ENCODE measurements at regions not wholly inside any gene's neighbourhood (a gene's known extent, or its start where the extent isn't known, plus 50 kb on each side); places are given as distances from the start of the nearest gene placed in this dataset.

- Histone ChIP-seq H3K4me1 (ENCODE audit: insufficient read depth, low read length) (no peaks in the 10 kb centered on the region), H3K4me3 (ENCODE audit: low read length) (no peak overlapping the region), H3K36me3 (ENCODE audit: insufficient read depth, low read length) (no peaks in the 10 kb centered on the region), H3K9me3 (ENCODE audit: control insufficient read depth in 1 of 2, insufficient read depth in 1 of 2, low read length in 2 of 2) (no peaks in the 10 kb centered on the region), H3K27ac (ENCODE audit: low read depth in 1 of 2, low read length in 2 of 2) (no peak overlapping the region), H3K27me3 (ENCODE audit: control insufficient read depth in 1 of 2, insufficient read depth in 2 of 2, low read length in 2 of 2) (no peaks in the 10 kb centered on the region)
- no peak for TF ChIP-seq CTCF (IDR thresholded peaks at IDR 0.05)
- no peak overlapping the region for H3K4me3 Mint-ChIP-seq
- no peaks in the 10 kb centered on the region for H3K27me3 Mint-ChIP-seq
- CTCF ChIA-PET = no interaction called here
- intact Hi-C loops (cut with DNase I, micrococcal nuclease) = no loop called here
- POLR2A ChIA-PET = no interaction called here
- H3K27ac Mint-ChIP-seq = no peak overlapping the region
- peaks cover 15% of the 10 kb centered on the region for H3K9me3 Mint-ChIP-seq
- no peaks in the 10 kb centered on the region for H3K4me1 Mint-ChIP-seq (ENCODE audit: low read depth)
- DNase-seq (no peak), ATAC-seq (ENCODE audit: poor library complexity) (no peak)
- no peaks in the 10 kb centered on the region for H3K36me3 Mint-ChIP-seq (ENCODE audit: low read depth)
These were observed 731.7 kb downstream of the NSUN3 start for GRCh38 chr3:94794563-94794962.

- Histone ChIP-seq H3K27me3 (ENCODE audit: control insufficient read depth in 1 of 2, insufficient read depth in 2 of 2, low read length in 2 of 2) (no peaks in the 10 kb centered on the region), H3K36me3 (ENCODE audit: insufficient read depth, low read length) (no peaks in the 10 kb centered on the region), H3K4me1 (ENCODE audit: insufficient read depth, low read length) (no peaks in the 10 kb centered on the region), H3K9me3 (ENCODE audit: control insufficient read depth in 1 of 2, insufficient read depth in 1 of 2, low read length in 2 of 2) (no peaks in the 10 kb centered on the region), H3K4me3 (ENCODE audit: low read length) (no peak overlapping the region), H3K27ac (ENCODE audit: low read depth in 1 of 2, low read length in 2 of 2) (no peak overlapping the region)
- ChIA-PET CTCF (no interaction called here), POLR2A (no interaction called here)
- Mint-ChIP-seq H3K9me3 (peaks cover 14% of the 10 kb centered on the region), H3K4me3 (no peak overlapping the region), H3K36me3 (ENCODE audit: low read depth) (no peaks in the 10 kb centered on the region), H3K27ac (no peak overlapping the region), H3K4me1 (ENCODE audit: low read depth) (no peaks in the 10 kb centered on the region), H3K27me3 (no peaks in the 10 kb centered on the region)
- no peak for DNase-seq
- TF ChIP-seq CTCF (IDR thresholded peaks at IDR 0.05) = no peak
- no peak for ATAC-seq (ENCODE audit: poor library complexity)
- intact Hi-C loops (cut with DNase I, micrococcal nuclease) = no loop called here
These were observed 736.7 kb downstream of the NSUN3 start for GRCh38 chr3:94799420-94800060.

- CTCF ChIA-PET = no interaction called here
- Mint-ChIP-seq H3K9me3 (peaks cover 10% of the 10 kb centered on the region), H3K36me3 (ENCODE audit: low read depth) (no peaks in the 10 kb centered on the region), H3K27me3 (no peaks in the 10 kb centered on the region), H3K27ac (no peak overlapping the region), H3K4me1 (ENCODE audit: low read depth) (no peaks in the 10 kb centered on the region), H3K4me3 (no peak overlapping the region)
- H3K27ac ChIP-seq (ENCODE audit: low read depth in 1 of 2, low read length in 2 of 2) = no peak overlapping the region
- ATAC-seq (ENCODE audit: poor library complexity) (no peak), DNase-seq (no peak)
- no peak overlapping the region for H3K4me3 ChIP-seq (ENCODE audit: low read length)
- H3K36me3 ChIP-seq (ENCODE audit: insufficient read depth, low read length) = no peaks in the 10 kb centered on the region
- H3K4me1 ChIP-seq (ENCODE audit: insufficient read depth, low read length) = no peaks in the 10 kb centered on the region
- no peaks in the 10 kb centered on the region for H3K27me3 ChIP-seq (ENCODE audit: control insufficient read depth in 1 of 2, insufficient read depth in 2 of 2, low read length in 2 of 2)
- no peak for TF ChIP-seq CTCF (IDR thresholded peaks at IDR 0.05)
- no peaks in the 10 kb centered on the region for H3K9me3 ChIP-seq (ENCODE audit: control insufficient read depth in 1 of 2, insufficient read depth in 1 of 2, low read length in 2 of 2)
- POLR2A ChIA-PET = no interaction called here
- intact Hi-C loops (cut with DNase I, micrococcal nuclease) = no loop called here
These were observed 749.0 kb downstream of the NSUN3 start for GRCh38 chr3:94811836-94812235.
